ENCODE measurements at regions not wholly inside any gene's neighbourhood (a gene's known extent, or its start where the extent isn't known, plus 50 kb on each side); places are given as distances from the start of the nearest gene placed in this dataset.

- no peak for TF ChIP-seq CTCF (IDR thresholded peaks at IDR 0.05)
- Histone ChIP-seq H3K4me2 (ENCODE audit: low read length) (no peak overlapping the region), H3K79me2 (no peaks in the 10 kb centered on the region), H3K9me3 (ENCODE audit: control insufficient read depth, low read length) (no peaks in the 10 kb centered on the region), H3K4me3 (ENCODE audit: low read depth, low read length) (no peak overlapping the region), H2AFZ (no peak overlapping the region), H3K27me3 (ENCODE audit: control insufficient read depth, insufficient read depth, low read length) (no peaks in the 10 kb centered on the region), H3K27ac (no peak overlapping the region), H3K4me1 (no peaks in the 10 kb centered on the region), H3K36me3 (ENCODE audit: control insufficient read depth, insufficient read depth, low read length) (no peaks in the 10 kb centered on the region), H3K9ac (no peak overlapping the region)
These were observed 253.4 kb upstream of the ANKH start for GRCh38 chr5:15124871-15125568.

- no peaks in the 10 kb centered on the region for H3K27me3 ChIP-seq (ENCODE audit: control insufficient read depth, insufficient read depth, low read length)
- no peak overlapping the region for H3K4me3 ChIP-seq (ENCODE audit: low read depth, low read length)
- no peaks in the 10 kb centered on the region for H3K9me3 ChIP-seq (ENCODE audit: control insufficient read depth, low read length)
- no peaks in the 10 kb centered on the region for H3K4me1 ChIP-seq
- no peak overlapping the region for H3K4me2 ChIP-seq (ENCODE audit: low read length)
- no peak for TF ChIP-seq CTCF (IDR thresholded peaks at IDR 0.05)
- no peak overlapping the region for H3K27ac ChIP-seq
- no peak overlapping the region for H2AFZ ChIP-seq
- no peaks in the 10 kb centered on the region for H3K79me2 ChIP-seq
- no peaks in the 10 kb centered on the region for H3K36me3 ChIP-seq (ENCODE audit: control insufficient read depth, insufficient read depth, low read length)
- H3K9ac ChIP-seq: no peak overlapping the region
These were observed 252.9 kb upstream of the ANKH start for GRCh38 chr5:15124461-15124860.

GRCh38 chr5:15117688-15118087, 246.1 kb upstream of the ANKH start:
- H2AFZ ChIP-seq: no peak overlapping the region
- no peak overlapping the region for H3K4me2 ChIP-seq (ENCODE audit: low read length)
- no peaks in the 10 kb centered on the region for H3K36me3 ChIP-seq (ENCODE audit: control insufficient read depth, insufficient read depth, low read length)
- no peak overlapping the region for H3K27ac ChIP-seq
- no peak for TF ChIP-seq CTCF (IDR thresholded peaks at IDR 0.05)
- no peaks in the 10 kb centered on the region for H3K9me3 ChIP-seq (ENCODE audit: control insufficient read depth, low read length)
- no peaks in the 10 kb centered on the region for H3K27me3 ChIP-seq (ENCODE audit: control insufficient read depth, insufficient read depth, low read length)
- no peaks in the 10 kb centered on the region for H3K79me2 ChIP-seq
- H3K4me1 ChIP-seq: no peaks in the 10 kb centered on the region
- H3K4me3 ChIP-seq (ENCODE audit: low read depth, low read length): no peak overlapping the region
- H3K9ac ChIP-seq: no peak overlapping the region

- no peak for TF ChIP-seq CTCF (IDR thresholded peaks at IDR 0.05)
These were observed 245.4 kb upstream of the ANKH start for GRCh38 chr5:15116996-15117395.

More at GRCh38 chr5:15116996-15117395, 245.4 kb upstream of the ANKH start:
- H3K4me3 ChIP-seq (ENCODE audit: low read depth, low read length): no peak overlapping the region
- no peak overlapping the region for H2AFZ ChIP-seq
- H3K27ac ChIP-seq: no peak overlapping the region
- no peaks in the 10 kb centered on the region for H3K9me3 ChIP-seq (ENCODE audit: control insufficient read depth, low read length)
- H3K9ac ChIP-seq: no peak overlapping the region
- no peak overlapping the region for H3K4me2 ChIP-seq (ENCODE audit: low read length)
- no peaks in the 10 kb centered on the region for H3K79me2 ChIP-seq
- H3K27me3 ChIP-seq (ENCODE audit: control insufficient read depth, insufficient read depth, low read length): no peaks in the 10 kb centered on the region
- no peaks in the 10 kb centered on the region for H3K4me1 ChIP-seq
- H3K36me3 ChIP-seq (ENCODE audit: control insufficient read depth, insufficient read depth, low read length): no peaks in the 10 kb centered on the region
